Right lobe of liver (tissue), 6 donors: ENCODE measurements at regions not wholly inside any gene's neighbourhood (a gene's known extent, or its start where the extent isn't known, plus 50 kb on each side); places are given as distances from the start of the nearest gene placed in this dataset.
"Not testable (repeated sequence)": the region's sequence is repeated elsewhere in the genome, so short reads cannot be mapped to it uniquely, and the experiment has no call there.

Source experiments
- ATAC-seq, 4 donors: fragments of 200-7000 bp; cut with Tn5 transposase; one replicate each; pipeline ENCODE4 v1.9.1; 2020; ENCODE audit warnings: mild to moderate bottlenecking in 4 of 4, moderate library complexity in 4 of 4
- DNase-seq, 3 donors: peaks; one replicate each; pipeline ENCODE4 v3.0.0-alpha.2; 2020
- H3K27ac ChIP-seq, 3 donors: fragments of 200-600 bp; one replicate each; pipeline ENCODE4 v1.8.0; 2022
- H3K27me3 ChIP-seq, 2 donors: fragments of 200-600 bp; one replicate each; pipeline ENCODE4 v1.8.0; 2022
- H3K36me3 ChIP-seq, 4 donors: fragments of 200-600 bp; sonication (generic) in 1 of 4; one replicate each; pipeline versions ENCODE4 v1.5.1 to v1.8.0; 2017 to 2022; ENCODE audit warnings: control low read depth in 1 of 4
- H3K4me1 ChIP-seq, 4 donors: fragments of 200-600 bp; sonication (generic) in 1 of 4; one replicate each; pipeline versions ENCODE4 v1.5.1 to v1.8.0; 2017 to 2022; ENCODE audit warnings: control low read depth in 1 of 4
- H3K4me3 ChIP-seq, 3 donors: fragments of 200-600 bp; one replicate each; pipeline ENCODE4 v1.8.0; 2022
- H3K9me3 ChIP-seq, 4 donors: fragments of 200-600 bp; sonication (generic) in 1 of 4; one replicate each; pipeline versions ENCODE4 v1.5.1 to v1.8.0; 2017 to 2022; ENCODE audit warnings: control low read depth in 1 of 4
- CTCF ChIP-seq, 4 donors: fragments of 200-600 bp in 3 of 4; fragments of 450-650 bp in 1 of 4; IDR thresholded peaks; one replicate each; pipeline versions ENCODE4 v1.5.1 to v1.8.0; 2016 to 2022; ENCODE audit warnings: antibody characterized with exemption in 4 of 4, mild to moderate bottlenecking in 2 of 4
- POLR2A ChIP-seq: fragments of 450-650 bp; IDR thresholded peaks from one replicate; pipeline ENCODE4 v1.6.1; 2017; ENCODE audit warnings: antibody characterized with exemption, mild to moderate bottlenecking
- WGBS: methylation state at CpG from one replicate; pipeline ENCODE4 v1.1.6; 2018; ENCODE audit warnings: low coverage, low lambda C conversion rate; ENCODE audit not compliant: insufficient coverage; ENCODE audit errors: missing lambda C conversion rate; 5-methylcytosine and 5-hydroxymethylcytosine counted together
- intact Hi-C, 2 donors: fragments of 100-400 bp; cut with DNase I; formaldehyde crosslinking; loops; one replicate each; pipeline versions ENCODE4 v1.11.2 to v1.14.1; 2022
- donor health status: DM: no; HTN: yes; CAD: no.
- donor health status: DM: no; HTN: no; CAD: no.
- donor health status: DM: no; HTN: no; CAD: no.
- donor health status: DM: no; HTN: yes; CAD: no.
- donor health status: DM: no; HTN: yes; CAD: no.

- TF ChIP-seq CTCF (IDR thresholded peaks at IDR 0.05) (no peak), POLR2A (no peak)
Observed at GRCh38 chr14:38941488-38941887, 161.5 kb downstream of the SEC23A start.

GRCh38 chr14:38932653-38933000 is 170.4 kb downstream of the SEC23A start:
- H3K4me3 ChIP-seq, intact Hi-C loops, H3K27ac ChIP-seq, H3K4me1 ChIP-seq, DNase-seq, H3K36me3 ChIP-seq, H3K27me3 ChIP-seq, ATAC-seq, H3K9me3 ChIP-seq: not testable (repeated sequence)
- WGBS, result 100% methylated on average over 1 of the region's 3 CpGs

More at GRCh38 chr14:38941488-38941887, 161.5 kb downstream of the SEC23A start:
- no peak overlapping the region for H3K4me3 ChIP-seq
- intact Hi-C loops, result no loop called here
- no peak overlapping the region for H3K27ac ChIP-seq
- no peaks in the 10 kb centered on the region for H3K9me3 ChIP-seq
- DNase-seq (no peak), ATAC-seq (no peak)
- H3K27me3 ChIP-seq, result no peaks in the 10 kb centered on the region
- no peaks in the 10 kb centered on the region for H3K4me1 ChIP-seq
- H3K36me3 ChIP-seq, result no peaks in the 10 kb centered on the region
- 60% methylated on average over 4 of the region's 4 CpGs for WGBS

- Histone ChIP-seq H3K9me3 (no peaks in the 10 kb centered on the region), H3K4me3 (no peak overlapping the region), H3K4me1 (no peaks in the 10 kb centered on the region), H3K27ac (no peak overlapping the region), H3K36me3 (no peaks in the 10 kb centered on the region), H3K27me3 (no peaks in the 10 kb centered on the region)
- TF ChIP-seq CTCF (IDR thresholded peaks at IDR 0.05), result no peak
- 65% methylated on average over 4 of the region's 11 CpGs for WGBS
- ATAC-seq (no peak), DNase-seq (no peak)
- intact Hi-C loops, result no loop called here
Observed at GRCh38 chr14:38931969-38932652, 170.9 kb downstream of the SEC23A start.

GRCh38 chr14:38930898-38931297 is 172.1 kb downstream of the SEC23A start:
- intact Hi-C loops, result no loop called here
- 93% methylated on average over 1 of the region's 1 CpG for WGBS
- Histone ChIP-seq H3K36me3 (no peaks in the 10 kb centered on the region), H3K9me3 (no peaks in the 10 kb centered on the region), H3K4me1 (no peaks in the 10 kb centered on the region), H3K27me3 (no peaks in the 10 kb centered on the region), H3K4me3 (no peak overlapping the region), H3K27ac (no peak overlapping the region)
- ATAC-seq (no peak), DNase-seq (no peak)
- TF ChIP-seq POLR2A (no peak), CTCF (IDR thresholded peaks at IDR 0.05) (no peak)

- Histone ChIP-seq H3K27ac (no peak overlapping the region), H3K9me3 (no peaks in the 10 kb centered on the region), H3K36me3 (no peaks in the 10 kb centered on the region), H3K4me3 (no peak overlapping the region), H3K4me1 (no peaks in the 10 kb centered on the region), H3K27me3 (no peaks in the 10 kb centered on the region)
- DNase-seq, result no peak
- intact Hi-C loops, result no loop called here
- TF ChIP-seq POLR2A, result no peak
- no peak for TF ChIP-seq CTCF (IDR thresholded peaks at IDR 0.05)
- WGBS, result 56% methylated on average over 3 of the region's 3 CpGs
- ATAC-seq, result no peak
Observed at GRCh38 chr14:38930022-38930421, 173.0 kb downstream of the SEC23A start.
